Calu3 (cell line): ENCODE measurements at regions not wholly inside any gene's neighbourhood (a gene's known extent, or its start where the extent isn't known, plus 50 kb on each side); places are given as distances from the start of the nearest gene placed in this dataset.

ENCODE experiments used
- BruUV-seq: library from RNA; stranded (reverse); fragments of 400-500 nt; replicated peaks from 2 replicates; lab custom pipeline; 2021; lab: Mats Ljungman, UMichigan
- CTCF ChIA-PET: fragments of 300-600 bp; sonication (Branson Sonifier 250); formaldehyde crosslinking; loops from one replicate; lab custom pipeline; 2022; ENCODE audit warnings: antibody characterized with exemption; lab: Charles Lee
- DNase-seq: peaks from one replicate; pipeline ENCODE4 v3.0.0; 2022
- H3K27ac Mint-ChIP-seq: one replicate; pipeline ENCODE4 v1.8.0; 2022; ENCODE audit warnings: mixed read lengths; ENCODE audit not compliant: unreplicated experiment
- H3K27me3 Mint-ChIP-seq: one replicate; pipeline ENCODE4 v1.8.0; 2022; ENCODE audit warnings: mixed read lengths; ENCODE audit not compliant: unreplicated experiment
- H3K36me3 Mint-ChIP-seq: one replicate; pipeline ENCODE4 v1.8.0; 2022; ENCODE audit warnings: mild to moderate bottlenecking, moderate library complexity, mixed read lengths; ENCODE audit not compliant: insufficient read depth, unreplicated experiment
- H3K4me1 Mint-ChIP-seq: one replicate; pipeline ENCODE4 v1.8.0; 2022; ENCODE audit warnings: mild to moderate bottlenecking, low read depth, mixed read lengths; ENCODE audit not compliant: unreplicated experiment
- H3K4me3 Mint-ChIP-seq: one replicate; pipeline ENCODE4 v1.8.0; 2022; ENCODE audit warnings: mild to moderate bottlenecking, low read depth, moderate library complexity, mixed read lengths; ENCODE audit not compliant: unreplicated experiment
- H3K9me3 Mint-ChIP-seq: one replicate; pipeline ENCODE4 v1.8.0; 2022; ENCODE audit warnings: low read depth, mixed read lengths; ENCODE audit not compliant: unreplicated experiment
- intact Hi-C: fragments of 100-400 bp; cut with micrococcal nuclease; formaldehyde crosslinking; loops from one replicate; pipeline ENCODE4 v1.10.0; 2022; ENCODE audit not compliant: unreplicated experiment
- TF ChIP-seq, protein P1 (sequence below): fragments of 200-600 bp; IDR thresholded peaks from one replicate; pipeline ENCODE4 v1.8.0; 2022; ENCODE audit warnings: antibody characterized with exemption; ENCODE audit not compliant: unreplicated experiment

- TF ChIP-seq, protein P1, sequence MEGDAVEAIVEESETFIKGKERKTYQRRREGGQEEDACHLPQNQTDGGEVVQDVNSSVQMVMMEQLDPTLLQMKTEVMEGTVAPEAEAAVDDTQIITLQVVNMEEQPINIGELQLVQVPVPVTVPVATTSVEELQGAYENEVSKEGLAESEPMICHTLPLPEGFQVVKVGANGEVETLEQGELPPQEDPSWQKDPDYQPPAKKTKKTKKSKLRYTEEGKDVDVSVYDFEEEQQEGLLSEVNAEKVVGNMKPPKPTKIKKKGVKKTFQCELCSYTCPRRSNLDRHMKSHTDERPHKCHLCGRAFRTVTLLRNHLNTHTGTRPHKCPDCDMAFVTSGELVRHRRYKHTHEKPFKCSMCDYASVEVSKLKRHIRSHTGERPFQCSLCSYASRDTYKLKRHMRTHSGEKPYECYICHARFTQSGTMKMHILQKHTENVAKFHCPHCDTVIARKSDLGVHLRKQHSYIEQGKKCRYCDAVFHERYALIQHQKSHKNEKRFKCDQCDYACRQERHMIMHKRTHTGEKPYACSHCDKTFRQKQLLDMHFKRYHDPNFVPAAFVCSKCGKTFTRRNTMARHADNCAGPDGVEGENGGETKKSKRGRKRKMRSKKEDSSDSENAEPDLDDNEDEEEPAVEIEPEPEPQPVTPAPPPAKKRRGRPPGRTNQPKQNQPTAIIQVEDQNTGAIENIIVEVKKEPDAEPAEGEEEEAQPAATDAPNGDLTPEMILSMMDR = no peak
- H3K4me3 Mint-ChIP-seq = no peak overlapping the region
- H3K27me3 Mint-ChIP-seq = peaks cover 53% of the 10 kb centered on the region
- H3K4me1 Mint-ChIP-seq = no peaks in the 10 kb centered on the region
- no peaks in the 10 kb centered on the region for H3K36me3 Mint-ChIP-seq
- no peak overlapping the region for H3K27ac Mint-ChIP-seq
- BruUV-seq = no TSS peak
- CTCF ChIA-PET = no interaction called here
- H3K9me3 Mint-ChIP-seq = peaks cover 2% of the 10 kb centered on the region
- intact Hi-C loops = no loop called here
- no peak for DNase-seq
Measured at GRCh38 chr16:48817032-48817431, 207.1 kb upstream of the N4BP1 start.

DNA sequence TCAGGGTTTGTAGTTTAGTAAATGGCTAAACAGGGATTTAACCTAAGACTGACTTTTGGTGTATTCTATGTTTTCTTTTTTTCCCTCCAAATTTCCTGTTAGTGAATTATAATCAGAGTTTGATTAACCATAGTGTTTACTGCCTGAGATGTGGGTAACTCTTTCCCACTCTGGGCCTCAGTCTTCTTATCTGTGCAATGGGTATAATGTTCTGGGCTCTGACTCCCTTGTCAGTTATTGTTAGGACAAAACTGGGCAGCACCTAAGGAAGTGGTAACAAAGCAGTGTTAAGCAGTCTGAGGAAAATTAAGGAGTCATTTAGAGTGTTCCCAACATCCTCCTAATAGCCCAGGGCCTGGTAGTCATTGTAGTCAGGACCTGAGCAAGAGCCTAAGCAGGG lies 206.4 kb upstream of the N4BP1 start:
- no peak overlapping the region for H3K27ac Mint-ChIP-seq
- no peak for DNase-seq
- peaks cover 47% of the 10 kb centered on the region for H3K27me3 Mint-ChIP-seq
- no peak overlapping the region for H3K4me3 Mint-ChIP-seq
- H3K4me1 Mint-ChIP-seq = no peaks in the 10 kb centered on the region
- CTCF ChIA-PET = no interaction called here
- no TSS peak for BruUV-seq
- TF ChIP-seq, protein P1 = no peak
- intact Hi-C loops = no loop called here
- H3K9me3 Mint-ChIP-seq = peaks cover 2% of the 10 kb centered on the region
- H3K36me3 Mint-ChIP-seq = no peaks in the 10 kb centered on the region

DNA sequence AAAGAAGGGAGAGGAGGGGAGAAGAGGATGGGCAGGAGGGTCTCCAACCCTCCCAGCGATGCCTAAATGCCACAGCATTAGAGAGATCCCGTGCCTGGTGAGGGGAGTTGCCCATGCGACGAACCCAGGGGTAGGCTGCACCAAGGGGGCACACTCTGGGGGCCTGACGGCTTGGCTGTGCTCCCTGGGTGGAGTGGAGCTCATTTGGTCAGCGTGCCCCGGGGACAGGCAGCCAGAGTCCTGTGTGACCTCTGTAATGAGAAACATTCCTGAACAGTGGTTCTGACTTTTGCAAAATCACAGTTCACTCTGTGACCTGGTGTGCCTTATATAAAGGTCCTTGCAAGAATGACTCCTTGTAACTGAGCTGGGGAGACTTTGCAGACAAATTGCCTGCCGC lies 205.0 kb upstream of the N4BP1 start:
- no TSS peak for BruUV-seq
- intact Hi-C loops = no loop called here
- TF ChIP-seq, protein P1 = no peak
- DNase-seq = no peak
- H3K36me3 Mint-ChIP-seq = no peaks in the 10 kb centered on the region
- CTCF ChIA-PET = interaction anchor here (0.6 kb wide), 1 partner anchor 580 kb away, joined by 4 read pairs; no protein-coding TSS in a partner anchor
- H3K27me3 Mint-ChIP-seq = peaks cover 37% of the 10 kb centered on the region
- H3K4me1 Mint-ChIP-seq = no peaks in the 10 kb centered on the region
- H3K9me3 Mint-ChIP-seq = no peaks in the 10 kb centered on the region
- H3K27ac Mint-ChIP-seq = no peak overlapping the region
- no peak overlapping the region for H3K4me3 Mint-ChIP-seq

- Mint-ChIP-seq H3K36me3 (no peaks in the 10 kb centered on the region), H3K4me3 (no peak overlapping the region), H3K9me3 (no peaks in the 10 kb centered on the region), H3K4me1 (no peaks in the 10 kb centered on the region), H3K27me3 (peaks cover 37% of the 10 kb centered on the region), H3K27ac (no peak overlapping the region)
- CTCF ChIA-PET = no interaction called here
- DNase-seq = no peak
- intact Hi-C loops = no loop called here
- TF ChIP-seq, protein P1 = no peak
- no TSS peak for BruUV-seq
Measured at GRCh38 chr16:48813485-48813884, 203.5 kb upstream of the N4BP1 start.

DNA sequence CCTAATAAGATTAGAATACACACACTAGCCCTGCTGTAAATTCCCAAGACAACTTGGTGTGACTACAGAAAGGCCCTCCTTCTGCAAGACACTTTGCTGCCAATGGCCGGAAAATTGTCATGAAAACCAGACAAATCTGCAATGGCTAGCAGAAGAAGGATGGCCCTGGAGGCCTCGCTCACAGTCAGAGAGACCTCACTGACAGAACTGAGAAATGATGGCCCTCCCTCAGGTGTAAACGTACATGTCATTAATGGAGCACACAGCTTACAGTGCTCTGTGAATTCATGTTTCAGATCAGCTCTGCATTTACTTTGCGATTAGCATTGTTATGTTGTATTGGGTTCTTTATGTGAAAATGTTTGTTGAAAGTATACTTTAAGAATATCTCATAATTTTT lies 202.9 kb upstream of the N4BP1 start:
- BruUV-seq = no TSS peak
- Mint-ChIP-seq H3K4me1 (no peaks in the 10 kb centered on the region), H3K27ac (no peak overlapping the region), H3K4me3 (no peak overlapping the region), H3K27me3 (peaks cover 36% of the 10 kb centered on the region), H3K9me3 (no peaks in the 10 kb centered on the region), H3K36me3 (no peaks in the 10 kb centered on the region)
- TF ChIP-seq, protein P1 = no peak
- intact Hi-C loops = no loop called here
- no peak for DNase-seq
- CTCF ChIA-PET = no interaction called here
